ENCODE measurements at regions not wholly inside any gene's neighbourhood (a gene's known extent, or its start where the extent isn't known, plus 50 kb on each side); places are given as distances from the start of the nearest gene placed in this dataset.
"Not testable (repeated sequence)": the region's sequence is repeated elsewhere in the genome, so short reads cannot be mapped to it uniquely, and the experiment has no call there.

- H4K91ac ChIP-seq (ENCODE audit: low read length): no peak overlapping the region
- H3K27me3 ChIP-seq (ENCODE audit: control insufficient read depth in 1 of 2, insufficient read depth in 1 of 2, low read length in 2 of 2): no peaks in the 10 kb centered on the region
- no peaks in the 10 kb centered on the region for H3K79me1 ChIP-seq (replicated peaks; ENCODE audit: low read length, poor library complexity, severe bottlenecking)
- H3K36me3 ChIP-seq (ENCODE audit: control insufficient read depth in 1 of 2, insufficient read depth in 2 of 2, low read depth in 1 of 2, low read length in 2 of 2): no peaks in the 10 kb centered on the region
- no peak for DNase-seq
- 71% methylated on average over 3 of the region's 4 CpGs for WGBS
- no peak overlapping the region for H2AFZ ChIP-seq (ENCODE audit: low read depth, low read length)
- H3K14ac ChIP-seq (ENCODE audit: low read length in 2 of 2): no peak overlapping the region
- H3K27ac ChIP-seq (ENCODE audit: low read length, poor library complexity, severe bottlenecking): no peak overlapping the region
- H2AK5ac ChIP-seq (ENCODE audit: low read length, severe bottlenecking): no peak overlapping the region
- no peak overlapping the region for H2BK5ac ChIP-seq (ENCODE audit: low read depth, low read length, poor library complexity, severe bottlenecking)
- H3K18ac ChIP-seq (ENCODE audit: low read depth in 1 of 2, low read length in 2 of 2): no peak overlapping the region
- H3K9me3 ChIP-seq (ENCODE audit: control insufficient read depth, low read length): no peaks in the 10 kb centered on the region
- H3K4me1 ChIP-seq (ENCODE audit: control insufficient read depth, insufficient read depth, low read depth, low read length): no peaks in the 10 kb centered on the region
- H2BK120ac ChIP-seq (ENCODE audit: low read depth, low read length): no peak overlapping the region
- no peak overlapping the region for H3K9ac ChIP-seq (ENCODE audit: low read length)
- H3K23ac ChIP-seq (ENCODE audit: low read length in 2 of 2): no peak overlapping the region
- H3K4ac ChIP-seq (ENCODE audit: low read depth in 1 of 2, low read length in 2 of 2): no peak overlapping the region
- no peak overlapping the region for H2BK12ac ChIP-seq (ENCODE audit: low read length in 2 of 2)
- no peak overlapping the region for H3K4me3 ChIP-seq (ENCODE audit: insufficient read depth in 1 of 2, low read depth in 1 of 2, low read length in 2 of 2)
- H2BK15ac ChIP-seq (ENCODE audit: low read depth, poor library complexity, severe bottlenecking): no peak overlapping the region
- no peak overlapping the region for H4K8ac ChIP-seq (ENCODE audit: low read length)
- H3K4me2 ChIP-seq (ENCODE audit: low read length, poor library complexity, severe bottlenecking): no peak overlapping the region
These were observed 85.8 kb downstream of the ZNF92 start for GRCh38 chr7:65459438-65459837.

DNA sequence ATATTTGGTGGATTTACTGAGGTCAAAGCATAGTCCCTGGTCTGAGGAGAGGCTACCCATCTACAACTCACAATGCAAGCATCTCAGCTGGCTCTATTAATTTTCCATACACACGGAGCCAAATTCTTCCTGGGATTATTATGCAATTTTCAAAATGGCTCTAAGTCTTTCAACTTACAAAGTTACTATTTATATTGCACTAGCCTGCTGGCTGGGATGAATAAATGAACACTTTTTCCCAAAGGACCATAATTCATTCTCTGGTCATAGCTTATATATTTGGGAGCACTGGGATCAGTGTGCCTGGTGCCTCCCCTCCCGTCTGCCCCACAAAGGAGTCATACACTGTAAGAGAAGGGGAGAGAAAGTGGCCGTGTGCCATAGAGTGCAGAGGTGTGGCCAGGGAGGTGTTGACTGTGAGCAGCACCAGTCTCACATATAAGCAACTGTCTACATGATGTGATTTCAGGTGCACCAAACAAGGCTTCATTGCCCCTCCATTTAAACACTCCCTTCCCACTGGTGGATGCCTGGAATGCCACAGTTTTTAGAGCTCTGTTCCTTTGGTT, 88.6 kb downstream of the ZNF92 start:
- no peak overlapping the region for H3K18ac ChIP-seq (ENCODE audit: low read depth in 1 of 2, low read length in 2 of 2)
- no peaks in the 10 kb centered on the region for H3K79me1 ChIP-seq (replicated peaks; ENCODE audit: low read length, poor library complexity, severe bottlenecking)
- no peak overlapping the region for H3K14ac ChIP-seq (ENCODE audit: low read length in 2 of 2)
- no peak overlapping the region for H3K23ac ChIP-seq (ENCODE audit: low read length in 2 of 2)
- no peak overlapping the region for H2BK15ac ChIP-seq (ENCODE audit: low read depth, poor library complexity, severe bottlenecking)
- no peaks in the 10 kb centered on the region for H3K27me3 ChIP-seq (ENCODE audit: control insufficient read depth in 1 of 2, insufficient read depth in 1 of 2, low read length in 2 of 2)
- H2BK12ac ChIP-seq (ENCODE audit: low read length in 2 of 2): no peak overlapping the region
- H4K91ac ChIP-seq (ENCODE audit: low read length): no peak overlapping the region
- no peaks in the 10 kb centered on the region for H3K9me3 ChIP-seq (ENCODE audit: control insufficient read depth, low read length)
- H2AK5ac ChIP-seq (ENCODE audit: low read length, severe bottlenecking): no peak overlapping the region
- no peaks in the 10 kb centered on the region for H3K36me3 ChIP-seq (ENCODE audit: control insufficient read depth in 1 of 2, insufficient read depth in 2 of 2, low read depth in 1 of 2, low read length in 2 of 2)
- H3K4me3 ChIP-seq (ENCODE audit: insufficient read depth in 1 of 2, low read depth in 1 of 2, low read length in 2 of 2): no peak overlapping the region
- H2BK5ac ChIP-seq (ENCODE audit: low read depth, low read length, poor library complexity, severe bottlenecking): no peak overlapping the region
- H3K4me1 ChIP-seq (ENCODE audit: control insufficient read depth, insufficient read depth, low read depth, low read length): no peaks in the 10 kb centered on the region
- H3K9ac ChIP-seq (ENCODE audit: low read length): no peak overlapping the region
- WGBS: 50% methylated on average over 2 of the region's 3 CpGs
- no peak overlapping the region for H3K4me2 ChIP-seq (ENCODE audit: low read length, poor library complexity, severe bottlenecking)
- H2AFZ ChIP-seq (ENCODE audit: low read depth, low read length): peak overlapping the region; percentile 42
- no peak overlapping the region for H3K4ac ChIP-seq (ENCODE audit: low read depth in 1 of 2, low read length in 2 of 2)
- no peak for DNase-seq
- H4K8ac ChIP-seq (ENCODE audit: low read length): no peak overlapping the region
- no peak overlapping the region for H2BK120ac ChIP-seq (ENCODE audit: low read depth, low read length)
- H3K27ac ChIP-seq (ENCODE audit: low read length, poor library complexity, severe bottlenecking): no peak overlapping the region

GRCh38 chr7:65463184-65463583, 89.5 kb downstream of the ZNF92 start:
- no peak overlapping the region for H2BK12ac ChIP-seq (ENCODE audit: low read length in 2 of 2)
- H3K9ac ChIP-seq (ENCODE audit: low read length): no peak overlapping the region
- no peak overlapping the region for H2BK15ac ChIP-seq (ENCODE audit: low read depth, poor library complexity, severe bottlenecking)
- H3K4me1 ChIP-seq (ENCODE audit: control insufficient read depth, insufficient read depth, low read depth, low read length): no peaks in the 10 kb centered on the region
- no peak for DNase-seq
- no peak overlapping the region for H2AFZ ChIP-seq (ENCODE audit: low read depth, low read length)
- no peak overlapping the region for H3K4ac ChIP-seq (ENCODE audit: low read depth in 1 of 2, low read length in 2 of 2)
- WGBS: 67% methylated on average over 3 of the region's 3 CpGs
- H3K36me3 ChIP-seq (ENCODE audit: control insufficient read depth in 1 of 2, insufficient read depth in 2 of 2, low read depth in 1 of 2, low read length in 2 of 2): no peaks in the 10 kb centered on the region
- H3K27ac ChIP-seq (ENCODE audit: low read length, poor library complexity, severe bottlenecking): no peak overlapping the region
- no peak overlapping the region for H3K14ac ChIP-seq (ENCODE audit: low read length in 2 of 2)
- H3K9me3 ChIP-seq (ENCODE audit: control insufficient read depth, low read length): no peaks in the 10 kb centered on the region
- no peak overlapping the region for H4K8ac ChIP-seq (ENCODE audit: low read length)
- H2BK5ac ChIP-seq (ENCODE audit: low read depth, low read length, poor library complexity, severe bottlenecking): no peak overlapping the region
- no peak overlapping the region for H3K4me2 ChIP-seq (ENCODE audit: low read length, poor library complexity, severe bottlenecking)
- H3K79me1 ChIP-seq (replicated peaks; ENCODE audit: low read length, poor library complexity, severe bottlenecking): no peaks in the 10 kb centered on the region
- no peak overlapping the region for H2BK120ac ChIP-seq (ENCODE audit: low read depth, low read length)
- no peak overlapping the region for H3K18ac ChIP-seq (ENCODE audit: low read depth in 1 of 2, low read length in 2 of 2)
- no peak overlapping the region for H3K23ac ChIP-seq (ENCODE audit: low read length in 2 of 2)
- no peak overlapping the region for H2AK5ac ChIP-seq (ENCODE audit: low read length, severe bottlenecking)
- H4K91ac ChIP-seq (ENCODE audit: low read length): no peak overlapping the region
- H3K27me3 ChIP-seq (ENCODE audit: control insufficient read depth in 1 of 2, insufficient read depth in 1 of 2, low read length in 2 of 2): no peaks in the 10 kb centered on the region
- no peak overlapping the region for H3K4me3 ChIP-seq (ENCODE audit: insufficient read depth in 1 of 2, low read depth in 1 of 2, low read length in 2 of 2)

DNA sequence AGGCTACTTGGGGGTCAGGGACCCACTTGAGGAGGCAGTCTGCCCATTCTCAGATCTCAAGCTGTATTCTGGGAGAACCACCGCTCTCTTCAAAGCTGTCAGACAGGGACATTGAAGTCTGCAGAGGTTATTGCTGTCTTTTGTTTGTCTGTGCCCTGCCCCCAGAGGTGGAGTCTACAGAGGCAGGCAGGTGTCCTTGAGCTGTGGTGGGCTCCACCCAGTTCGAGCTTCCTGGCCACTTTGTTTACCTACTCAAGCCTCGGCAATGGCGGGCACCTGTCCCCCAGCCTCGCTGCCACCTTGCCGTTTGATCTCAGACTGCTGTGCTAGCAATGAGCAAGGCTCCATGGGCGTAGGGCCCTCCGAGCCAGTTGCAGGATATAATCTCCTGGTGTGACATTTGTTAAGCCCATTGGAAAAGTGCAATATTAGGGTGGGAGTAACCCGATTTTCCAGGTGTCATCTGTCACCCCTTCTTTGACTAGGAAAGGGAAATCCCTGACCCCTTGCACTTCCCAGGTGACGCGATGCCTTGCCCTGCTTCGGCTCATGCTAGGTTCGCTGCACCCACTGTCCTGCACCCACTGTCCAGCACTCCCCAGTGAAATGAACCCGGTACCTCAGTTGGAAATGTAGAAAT, 96.4 kb downstream of the ZNF92 start:
- H3K14ac ChIP-seq (ENCODE audit: low read length in 2 of 2); H2BK5ac ChIP-seq (ENCODE audit: low read depth, low read length, poor library complexity, severe bottlenecking): not testable (repeated sequence)
- 85% methylated on average over 13 of the region's 14 CpGs for WGBS

More for the DNA sequence above, 96.4 kb downstream of the ZNF92 start:
- H3K27me3 ChIP-seq (ENCODE audit: control insufficient read depth in 1 of 2, insufficient read depth in 1 of 2, low read length in 2 of 2); H3K9me3 ChIP-seq (ENCODE audit: control insufficient read depth, low read length); H3K4me2 ChIP-seq (ENCODE audit: low read length, poor library complexity, severe bottlenecking); H2AFZ ChIP-seq (ENCODE audit: low read depth, low read length); DNase-seq; H4K91ac ChIP-seq (ENCODE audit: low read length); H3K36me3 ChIP-seq (ENCODE audit: control insufficient read depth in 1 of 2, insufficient read depth in 2 of 2, low read depth in 1 of 2, low read length in 2 of 2); H3K4me3 ChIP-seq (ENCODE audit: insufficient read depth in 1 of 2, low read depth in 1 of 2, low read length in 2 of 2); H3K23ac ChIP-seq (ENCODE audit: low read length in 2 of 2); H2AK5ac ChIP-seq (ENCODE audit: low read length, severe bottlenecking); H3K27ac ChIP-seq (ENCODE audit: low read length, poor library complexity, severe bottlenecking); H3K4me1 ChIP-seq (ENCODE audit: control insufficient read depth, insufficient read depth, low read depth, low read length); H3K79me1 ChIP-seq (replicated peaks; ENCODE audit: low read length, poor library complexity, severe bottlenecking); H4K8ac ChIP-seq (ENCODE audit: low read length); H3K9ac ChIP-seq (ENCODE audit: low read length); H3K18ac ChIP-seq (ENCODE audit: low read depth in 1 of 2, low read length in 2 of 2); H2BK12ac ChIP-seq (ENCODE audit: low read length in 2 of 2); H2BK15ac ChIP-seq (ENCODE audit: low read depth, poor library complexity, severe bottlenecking); H2BK120ac ChIP-seq (ENCODE audit: low read depth, low read length); H3K4ac ChIP-seq (ENCODE audit: low read depth in 1 of 2, low read length in 2 of 2): not testable (repeated sequence)
